ENCODE measurements at regions not wholly inside any gene's neighbourhood (a gene's known extent, or its start where the extent isn't known, plus 50 kb on each side); places are given as distances from the start of the nearest gene placed in this dataset.

GRCh38 chr14:42113358-42114069 is 506.8 kb downstream of the LRFN5 start:
- no peak for DNase-seq (ENCODE audit: low read depth, low spot score)
- no peak overlapping the region for H3K4me3 ChIP-seq (ENCODE audit: low read depth, low read length)
- CTCF ChIA-PET, result no interaction called here
- POLR2A ChIA-PET, result no interaction called here
- no peak for TF ChIP-seq CTCF (IDR thresholded peaks at IDR 0.05; ENCODE audit: insufficient read depth, low read length, missing control alignments)

DNA sequence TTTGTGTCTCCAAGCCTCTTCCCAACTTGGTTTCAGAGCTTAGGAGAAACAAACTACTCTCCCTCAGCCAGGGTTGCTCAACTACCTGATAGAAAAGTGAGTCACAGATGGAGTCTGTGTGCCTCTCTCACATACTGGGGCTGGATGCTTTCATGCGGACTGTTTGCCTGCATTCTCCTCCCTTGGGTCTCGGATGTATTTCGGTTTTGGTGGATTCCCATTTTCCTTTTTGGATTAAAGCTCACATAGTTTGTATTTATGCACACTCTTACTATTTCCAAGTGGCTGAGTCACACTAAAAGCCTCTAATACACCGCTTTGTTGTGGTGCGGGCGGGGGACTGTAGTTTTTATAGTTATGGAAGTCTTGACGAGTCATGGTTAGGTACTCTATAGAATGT is 505.4 kb downstream of the LRFN5 start:
- POLR2A ChIA-PET, result no interaction called here
- DNase-seq (ENCODE audit: low read depth, low spot score), result no peak
- CTCF ChIA-PET, result no interaction called here
- H3K4me3 ChIP-seq (ENCODE audit: low read depth, low read length), result no peak overlapping the region
- no peak for TF ChIP-seq CTCF (IDR thresholded peaks at IDR 0.05; ENCODE audit: insufficient read depth, low read length, missing control alignments)

GRCh38 chr14:42111355-42111754 is 504.7 kb downstream of the LRFN5 start:
- DNase-seq (ENCODE audit: low read depth, low spot score), result no peak
- no peak for TF ChIP-seq CTCF (IDR thresholded peaks at IDR 0.05; ENCODE audit: insufficient read depth, low read length, missing control alignments)
- ChIA-PET POLR2A (no interaction called here), CTCF (interaction anchor here (1.0 to 1.9 kb wide), 2 partner anchors 107 to 112 kb away, joined by 3 to 6 read pairs; no protein-coding TSS in a partner anchor)
- H3K4me3 ChIP-seq (ENCODE audit: low read depth, low read length), result no peak overlapping the region

DNA sequence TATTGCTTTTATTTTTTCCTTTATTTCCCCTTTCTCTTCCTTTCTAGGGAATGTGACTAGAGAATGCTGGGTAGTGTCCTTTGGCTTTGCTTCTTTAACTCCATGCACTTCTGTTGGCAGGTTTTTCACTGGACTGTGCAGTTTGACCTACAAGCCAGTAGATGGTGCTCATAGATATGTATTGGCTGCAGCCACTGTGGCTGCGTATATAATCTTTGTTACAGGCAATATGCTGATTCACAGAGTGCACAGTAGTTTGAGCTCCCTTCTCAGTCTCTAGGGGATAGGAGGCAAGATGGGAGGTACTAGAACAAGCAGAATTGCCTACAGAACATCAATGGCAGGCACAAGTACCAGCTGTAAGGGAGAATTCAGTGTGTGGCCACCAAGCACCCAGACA is 503.5 kb downstream of the LRFN5 start:
- CTCF ChIA-PET, result interaction anchor here (0.6 to 1.9 kb wide), 10 partner anchors 9 to 116 kb away, joined by 3 to 6 read pairs (median 3); no protein-coding TSS in a partner anchor
- peak; percentile 64 for TF ChIP-seq CTCF (IDR thresholded peaks at IDR 0.05; ENCODE audit: insufficient read depth, low read length, missing control alignments)
- no peak overlapping the region for H3K4me3 ChIP-seq (ENCODE audit: low read depth, low read length)
- DNase-seq (ENCODE audit: low read depth, low spot score), result peak; percentile 12
- POLR2A ChIA-PET, result no interaction called here

GRCh38 chr14:42095155-42095554 is 488.5 kb downstream of the LRFN5 start:
- POLR2A ChIA-PET, result no interaction called here

GRCh38 chr14:42090122-42090521 is 483.4 kb downstream of the LRFN5 start:
- ChIA-PET CTCF (interaction anchor here (1.5 kb wide), 1 partner anchor 36 kb away, joined by 4 read pairs; no protein-coding TSS in a partner anchor), POLR2A (no interaction called here)
- no peak for TF ChIP-seq CTCF (IDR thresholded peaks at IDR 0.05; ENCODE audit: insufficient read depth, low read length, missing control alignments)
- no peak for DNase-seq (ENCODE audit: low read depth, low spot score)
- no peak overlapping the region for H3K4me3 ChIP-seq (ENCODE audit: low read depth, low read length)

More at GRCh38 chr14:42095155-42095554, 488.5 kb downstream of the LRFN5 start:
- CTCF ChIA-PET, result no interaction called here
- H3K4me3 ChIP-seq (ENCODE audit: low read depth, low read length), result no peak overlapping the region
- no peak for DNase-seq (ENCODE audit: low read depth, low spot score)
- TF ChIP-seq CTCF (IDR thresholded peaks at IDR 0.05; ENCODE audit: insufficient read depth, low read length, missing control alignments), result no peak
